CD4-positive, alpha-beta T cell treated with Interleukin-15 for 1 hour (primary cell): ENCODE measurements at regions not wholly inside any gene's neighbourhood (a gene's known extent, or its start where the extent isn't known, plus 50 kb on each side); places are given as distances from the start of the nearest gene placed in this dataset.
"Not testable (repeated sequence)": the region's sequence is repeated elsewhere in the genome, so short reads cannot be mapped to it uniquely, and the experiment has no call there.

Experiments
- DNase-seq: peaks from one replicate; pipeline ENCODE4 v3.0.0-alpha.2; 2020

- no peak for DNase-seq
These were observed 640.0 kb downstream of the MAT2B start for GRCh38 chr5:164145458-164145857.

GRCh38 chr5:164146223-164146622, 640.8 kb downstream of the MAT2B start:
- DNase-seq = no peak

- DNase-seq = no peak
These were observed 642.9 kb downstream of the MAT2B start for GRCh38 chr5:164148292-164148691.

GRCh38 chr5:164152539-164152938, 647.1 kb downstream of the MAT2B start:
- not testable (repeated sequence) for DNase-seq

DNA sequence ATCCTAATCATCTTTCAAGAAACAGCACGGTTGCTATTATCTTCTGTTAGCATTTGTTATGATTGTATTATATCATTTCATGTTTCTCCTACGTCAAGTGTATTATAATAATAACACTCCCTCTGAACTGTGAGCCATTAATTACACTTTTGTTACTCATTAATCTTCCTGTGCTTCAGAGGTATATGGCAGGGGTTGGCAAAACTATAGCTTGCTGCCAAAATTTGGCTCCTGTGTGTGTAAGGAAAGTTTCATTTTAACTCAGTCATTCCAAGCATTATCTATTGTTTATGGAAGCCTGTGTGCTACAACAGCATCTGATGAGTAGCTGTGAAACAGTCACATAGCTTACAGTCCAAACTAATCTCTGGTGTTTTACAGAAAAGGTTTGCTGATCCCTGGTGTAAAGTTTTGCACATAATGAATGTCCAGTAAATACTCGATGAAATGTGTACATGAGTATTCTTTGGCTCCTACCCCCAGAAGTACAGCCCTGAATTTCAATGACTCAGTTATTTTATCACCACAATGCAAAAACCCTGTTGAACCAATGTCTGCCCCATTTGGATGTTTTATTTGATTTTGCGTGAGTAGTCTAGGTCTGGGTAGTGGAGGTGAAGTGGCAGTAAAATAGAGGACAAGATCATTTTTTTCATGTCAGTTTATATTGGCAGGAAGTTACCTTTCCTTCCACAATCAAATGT, 648.2 kb downstream of the MAT2B start:
- no peak for DNase-seq

GRCh38 chr5:164170814-164171213, 665.4 kb downstream of the MAT2B start:
- no peak for DNase-seq

GRCh38 chr5:164175083-164175482, 669.7 kb downstream of the MAT2B start:
- DNase-seq = no peak

DNA sequence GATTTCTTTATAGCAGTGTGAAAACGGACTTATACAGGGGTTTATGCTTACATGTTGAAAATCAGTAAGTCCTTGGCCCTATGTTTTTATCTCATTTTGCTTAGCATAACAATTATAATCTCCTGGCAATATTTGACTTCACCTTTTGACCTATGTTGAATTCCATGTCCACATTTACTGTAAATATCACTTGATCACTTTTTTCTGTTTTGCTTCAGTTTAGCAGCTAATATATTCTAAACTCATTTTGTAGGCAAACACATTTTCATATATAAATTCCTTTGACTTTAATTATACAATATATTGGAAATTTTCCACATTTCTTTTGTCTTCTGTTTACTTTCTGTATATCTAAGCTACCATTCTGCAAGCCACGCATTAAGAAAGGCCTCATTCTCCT, 674.0 kb downstream of the MAT2B start:
- DNase-seq = no peak

DNA sequence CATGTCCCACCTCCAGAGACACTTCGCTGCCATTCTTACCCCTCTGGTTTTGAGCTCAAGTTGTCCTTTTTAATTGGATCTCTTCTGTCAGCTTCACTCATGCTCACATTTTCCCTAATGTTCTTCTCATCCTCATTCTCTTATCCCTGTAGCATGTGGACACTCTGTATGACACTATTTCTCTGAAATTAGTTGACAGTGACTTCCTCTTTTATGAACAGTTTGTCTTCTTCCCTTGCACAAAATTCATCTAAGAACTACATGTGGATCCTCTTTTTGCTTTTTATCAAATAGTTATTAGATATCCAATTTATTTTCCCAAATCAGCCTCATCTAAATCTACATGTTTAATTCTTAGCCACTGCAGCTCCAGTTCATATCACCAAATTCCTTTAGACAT, 676.2 kb downstream of the MAT2B start:
- DNase-seq = no peak

- no peak for DNase-seq
These were observed 678.7 kb downstream of the MAT2B start for GRCh38 chr5:164184158-164184557.

DNA sequence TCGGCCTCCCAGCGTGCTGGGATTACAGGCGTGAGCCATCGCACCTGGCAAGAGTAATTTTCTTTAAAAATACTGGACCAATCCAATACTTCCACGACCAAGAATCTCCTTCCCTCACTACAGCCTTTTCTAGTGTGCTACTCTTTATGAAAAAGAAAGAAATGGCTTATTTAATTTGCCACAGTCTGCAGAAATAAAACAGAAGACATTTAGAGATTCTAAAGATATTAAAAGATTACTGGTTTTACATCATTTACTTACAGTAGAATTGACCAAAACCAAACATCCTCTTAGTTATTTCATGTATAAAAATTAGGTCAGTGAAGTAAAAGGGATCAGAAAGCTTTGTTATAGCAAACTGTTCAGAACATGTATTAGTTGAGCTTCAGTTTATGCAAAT, 679.6 kb downstream of the MAT2B start:
- DNase-seq = no peak

GRCh38 chr5:164186550-164186949, 681.1 kb downstream of the MAT2B start:
- no peak for DNase-seq

- no peak for DNase-seq
These were observed 682.4 kb downstream of the MAT2B start for GRCh38 chr5:164187785-164188184.

GRCh38 chr5:164188733-164189148, 683.3 kb downstream of the MAT2B start:
- no peak for DNase-seq

DNA sequence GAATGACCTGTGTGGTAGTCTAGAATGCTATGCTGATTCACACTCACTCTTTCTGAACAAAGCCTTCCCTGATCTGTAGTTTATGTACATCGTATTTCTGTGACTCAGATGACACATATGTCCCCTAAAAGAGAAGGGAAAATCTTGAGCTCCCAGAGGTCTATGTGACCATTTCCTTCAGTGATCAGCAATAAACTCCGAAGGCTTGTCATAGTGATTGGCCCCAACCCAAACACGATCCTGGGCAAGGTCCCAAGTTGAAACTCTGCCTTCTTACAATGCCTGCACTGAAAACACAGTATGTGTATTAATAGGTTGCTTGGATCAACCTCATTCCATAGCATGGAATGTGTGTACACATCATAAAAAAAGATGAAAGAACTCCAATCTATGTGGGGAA, 685.8 kb downstream of the MAT2B start:
- DNase-seq = no peak

DNA sequence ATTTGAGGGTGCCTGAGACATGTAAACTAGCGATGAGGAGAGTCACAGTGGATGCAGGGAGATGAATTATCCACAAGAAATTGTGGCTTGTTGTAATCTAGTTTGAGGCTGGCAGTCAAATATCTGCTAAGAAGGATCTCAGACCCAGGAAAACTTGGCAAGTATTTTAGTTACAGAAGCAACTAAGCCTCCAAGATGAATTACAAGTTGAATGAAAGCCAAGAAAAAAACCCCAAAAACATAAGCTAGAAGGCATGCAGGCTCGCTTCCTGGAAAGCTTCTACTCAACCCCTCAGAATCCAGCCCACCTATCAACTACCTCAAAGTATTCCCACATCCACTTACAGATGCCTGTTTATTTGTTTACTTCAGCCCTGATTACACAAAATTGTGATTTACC, 696.9 kb downstream of the MAT2B start:
- DNase-seq = no peak

GRCh38 chr5:164203581-164204225, 698.3 kb downstream of the MAT2B start:
- no peak for DNase-seq

DNA sequence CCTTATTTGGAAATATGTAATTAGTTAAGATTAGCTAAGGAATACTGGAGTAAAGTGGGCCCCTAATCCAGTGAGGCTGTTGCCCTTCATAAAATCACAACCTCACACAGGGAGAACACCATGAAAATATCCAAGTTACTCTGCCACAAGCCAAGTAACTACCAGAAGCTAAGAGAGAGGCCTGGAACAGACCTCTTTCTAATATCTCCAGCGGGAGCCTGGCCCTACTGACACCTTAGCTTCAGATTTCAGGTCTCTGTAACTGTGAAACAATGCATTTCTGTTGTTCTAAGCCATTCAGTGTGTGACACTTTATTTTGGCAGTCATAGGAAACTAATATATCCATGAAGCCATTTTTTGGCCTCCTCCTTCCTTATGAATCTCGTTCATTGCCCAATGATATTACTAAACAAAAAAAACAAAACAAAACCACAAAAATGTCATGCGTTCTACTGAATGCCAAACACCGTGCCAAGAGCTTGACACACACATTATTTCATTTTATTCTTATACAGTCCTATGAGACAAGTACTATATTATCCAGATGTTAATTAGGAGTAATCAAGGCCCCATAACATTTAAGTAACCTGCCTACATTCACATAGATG, 699.0 kb downstream of the MAT2B start:
- no peak for DNase-seq

- DNase-seq = no peak
These were observed 700.8 kb downstream of the MAT2B start for GRCh38 chr5:164206196-164206595.

DNA sequence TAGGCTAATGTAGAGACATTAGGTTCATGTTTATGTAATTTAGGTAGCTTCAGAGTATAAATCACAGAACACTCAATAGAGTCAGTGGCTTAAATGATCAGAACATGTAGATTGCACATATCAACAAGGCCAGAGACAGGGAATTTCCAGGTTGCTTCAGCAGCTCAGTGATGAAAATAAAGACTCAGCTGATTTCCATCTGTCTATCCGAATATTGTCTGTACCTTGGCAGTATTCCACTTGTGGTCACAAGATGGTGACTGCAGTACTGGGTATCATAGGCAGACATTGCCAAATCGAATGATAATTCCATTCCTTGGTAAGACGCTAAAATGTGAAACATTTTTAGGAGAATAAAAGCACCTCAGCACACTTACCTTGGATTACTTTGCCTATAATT, 702.2 kb downstream of the MAT2B start:
- no peak for DNase-seq

GRCh38 chr5:164210491-164210890, 705.1 kb downstream of the MAT2B start:
- no peak for DNase-seq

GRCh38 chr5:164214698-164215097, 709.3 kb downstream of the MAT2B start:
- DNase-seq = no peak

GRCh38 chr5:164217464-164217863, 712.0 kb downstream of the MAT2B start:
- no peak for DNase-seq

DNA sequence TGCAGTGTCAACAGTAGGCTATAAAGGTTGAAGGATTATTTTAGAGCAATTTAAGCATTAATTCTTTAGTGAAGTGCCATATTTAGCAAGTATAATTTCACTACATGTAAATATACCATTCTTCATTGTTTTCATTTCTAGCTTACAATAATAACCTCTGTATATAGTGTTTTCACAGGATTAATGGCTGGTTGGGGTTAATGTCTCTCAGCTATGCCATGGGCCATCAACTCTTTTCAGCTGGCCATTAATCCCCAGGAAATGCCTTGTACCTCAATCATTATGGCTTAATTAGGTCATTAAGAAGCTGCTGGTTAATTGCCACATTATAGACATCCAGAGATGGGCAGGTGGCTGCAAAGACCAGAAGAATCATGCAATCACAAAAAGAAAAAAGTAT, 715.1 kb downstream of the MAT2B start:
- no peak for DNase-seq
